ENCODE measurements at regions not wholly inside any gene's neighbourhood (a gene's known extent, or its start where the extent isn't known, plus 50 kb on each side); places are given as distances from the start of the nearest gene placed in this dataset.

GRCh38 chr1:178614286-178614685 lies 101.4 kb downstream of the TEX35 start:
- TF ChIP-seq POLR2AphosphoS5 (IDR thresholded peaks at IDR 0.05; ENCODE audit: low read depth), result no peak
- peak in 1 of 2 experiments; percentile 40; a peak in 2 of 4 replicates for TF ChIP-seq CTCF (conservative IDR thresholded peaks at IDR 0.05; ENCODE audit: low read depth in 2 of 2)
- Histone ChIP-seq H3K4me1 (ENCODE audit: insufficient read depth) (peaks cover 6% of the 10 kb centered on the region; the same call in 1 of the 2 replicates), H3F3A (replicated peaks; ENCODE audit: low read depth) (no peaks in the 10 kb centered on the region), H3K79me2 (replicated peaks; ENCODE audit: insufficient read depth) (no peaks in the 10 kb centered on the region), H3K4me3 (no peak overlapping the region), H4K20me1 (replicated peaks; ENCODE audit: insufficient read depth) (no peaks in the 10 kb centered on the region), H3K27ac (ENCODE audit: low read depth) (no peak overlapping the region), H3K27me3 (ENCODE audit: insufficient read depth) (no peaks in the 10 kb centered on the region), H3K36me3 (ENCODE audit: insufficient read depth) (no peaks in the 10 kb centered on the region), H3K9me2 (ENCODE audit: insufficient read depth) (no peaks in the 10 kb centered on the region), H3K4me2 (no peak overlapping the region), H2AFZ (no peak overlapping the region; the same call in 1 of the 2 replicates)
- H3K4me1 Mint-ChIP-seq, result peaks cover 6% of the 10 kb centered on the region; the same call in 1 of the 3 replicates
- peak; percentile 17 for DNase-seq (ENCODE audit: low spot score)
- H3K27me3 Mint-ChIP-seq (ENCODE audit: insufficient read depth, low read depth, poor library complexity), result no peaks in the 10 kb centered on the region
- ATAC-seq, result no peak
- no peak overlapping the region for H3K27ac Mint-ChIP-seq
- no peaks in the 10 kb centered on the region for H3K9me3 Mint-ChIP-seq
- H3K4me3 Mint-ChIP-seq, result no peak overlapping the region
- H3K36me3 Mint-ChIP-seq (ENCODE audit: low read depth), result no peaks in the 10 kb centered on the region

- H3K79me2 ChIP-seq (replicated peaks; ENCODE audit: insufficient read depth), result no peaks in the 10 kb centered on the region
- H3K4me3 ChIP-seq, result no peak overlapping the region
- no peaks in the 10 kb centered on the region for H3K4me1 ChIP-seq (ENCODE audit: insufficient read depth)
- no peaks in the 10 kb centered on the region for H4K20me1 ChIP-seq (replicated peaks; ENCODE audit: insufficient read depth)
- H3K4me2 ChIP-seq, result no peak overlapping the region
- no peak overlapping the region for H3K27ac Mint-ChIP-seq
- no peaks in the 10 kb centered on the region for H3K27me3 Mint-ChIP-seq (ENCODE audit: insufficient read depth, low read depth, poor library complexity)
- no peak overlapping the region for H3K4me3 Mint-ChIP-seq
- no peak overlapping the region for H2AFZ ChIP-seq
- H3K9me2 ChIP-seq (ENCODE audit: insufficient read depth), result no peaks in the 10 kb centered on the region
- no peaks in the 10 kb centered on the region for H3K36me3 ChIP-seq (ENCODE audit: insufficient read depth)
- H3F3A ChIP-seq (replicated peaks; ENCODE audit: low read depth), result no peaks in the 10 kb centered on the region
- peaks cover 6% of the 10 kb centered on the region; the same call in 1 of the 3 replicates for H3K4me1 Mint-ChIP-seq
- no peak for ATAC-seq
- H3K27ac ChIP-seq (ENCODE audit: low read depth), result no peak overlapping the region
- peaks cover 4% of the 10 kb centered on the region; the same call in 2 of the 3 replicates for H3K9me3 Mint-ChIP-seq
- H3K27me3 ChIP-seq (ENCODE audit: insufficient read depth), result no peaks in the 10 kb centered on the region
- DNase-seq (ENCODE audit: low spot score), result no peak
- no peaks in the 10 kb centered on the region for H3K36me3 Mint-ChIP-seq (ENCODE audit: low read depth)
- TF ChIP-seq ZNF462 (CRISPR knock-in tag; IDR thresholded peaks at IDR 0.05), result no peak
- TF ChIP-seq STAT1 (IDR thresholded peaks at IDR 0.05; ENCODE audit: unreplicated experiment), result no peak
- no peak for TF ChIP-seq EZH2 (IDR thresholded peaks at IDR 0.05; ENCODE audit: low read depth, unreplicated experiment)
- no peak for TF ChIP-seq ZNF114 (CRISPR knock-in tag; IDR thresholded peaks at IDR 0.05)
These were observed 105.8 kb upstream of the RALGPS2 start for GRCh38 chr1:178619042-178619927.
